H1 (cell line): ENCODE measurements at regions not wholly inside any gene's neighbourhood (a gene's known extent, or its start where the extent isn't known, plus 50 kb on each side); places are given as distances from the start of the nearest gene placed in this dataset.

Experiments
- POLR2A ChIP-seq, 2 experiments: IDR thresholded peaks; 1 replicate in 1 of 2; 2 replicates in 1 of 2; pipeline ENCODE4 v1.6.1; 2011; ENCODE audit warnings: low read depth in 2 of 2, low read length in 2 of 2, mild to moderate bottlenecking in 2 of 2; ENCODE audit errors: control extremely low read depth in 1 of 2
- SP1 ChIP-seq: IDR thresholded peaks from 2 replicates; pipeline ENCODE4 v1.6.1; 2011; ENCODE audit warnings: low read depth, low read length
- ZNF274 ChIP-seq: IDR thresholded peaks from 2 replicates; pipeline ENCODE4 v1.7.0; 2012; ENCODE audit warnings: low read length, borderline replicate concordance; ENCODE audit errors: extremely low read depth

- TF ChIP-seq POLR2A (IDR thresholded peaks at IDR 0.05; ENCODE audit: control extremely low read depth in 1 of 2, low read depth in 2 of 2, low read length in 2 of 2) = no peak
- TF ChIP-seq ZNF274 = no peak
- no peak for TF ChIP-seq SP1
These were observed 359.9 kb downstream of the HLX start (continued) for GRCh38 chr1:221239181-221239580.
